Astrocyte of the spinal cord (primary cell): ENCODE measurements at regions not wholly inside any gene's neighbourhood (a gene's known extent, or its start where the extent isn't known, plus 50 kb on each side); places are given as distances from the start of the nearest gene placed in this dataset.

Experiments used
- DNase-seq: peaks from one replicate; pipeline ENCODE4 v3.0.0; 2011; ENCODE audit warnings: low read depth, low spot score
- H3K4me3 ChIP-seq: 2 replicates; pipeline ENCODE4 v1.5.1; 2011; ENCODE audit warnings: low read depth, mild to moderate bottlenecking, low read length, moderate library complexity
- CTCF ChIP-seq: IDR thresholded peaks from 2 replicates; pipeline ENCODE4 v1.5.1; 2012; ENCODE audit warnings: low read depth, mild to moderate bottlenecking, low read length, inconsistent platforms
- in situ Hi-C: cut with HindIII; loops from 2 replicates; pipeline ENCODE4 v1.10.0; 2017; ENCODE audit warnings: low sequenced_read_pairs

- no peak for DNase-seq
- no peak overlapping the region for H3K4me3 ChIP-seq
- no peak for TF ChIP-seq CTCF
- in situ Hi-C loops = no loop called here
These were observed 384.5 kb upstream of the C1orf87 start for GRCh38 chr1:60458111-60458510.

GRCh38 chr1:60449876-60450275 lies 376.3 kb upstream of the C1orf87 start:
- no peak for TF ChIP-seq CTCF
- in situ Hi-C loops = no loop called here
- DNase-seq = no peak
- no peak overlapping the region for H3K4me3 ChIP-seq

- in situ Hi-C loops = no loop called here
- no peak overlapping the region for H3K4me3 ChIP-seq
- TF ChIP-seq CTCF = no peak
- no peak for DNase-seq
These were observed 375.3 kb upstream of the C1orf87 start for GRCh38 chr1:60448850-60449249.

GRCh38 chr1:60444680-60445079 lies 371.1 kb upstream of the C1orf87 start:
- no peak overlapping the region for H3K4me3 ChIP-seq
- in situ Hi-C loops = no loop called here
- no peak for TF ChIP-seq CTCF
- DNase-seq = no peak

DNA sequence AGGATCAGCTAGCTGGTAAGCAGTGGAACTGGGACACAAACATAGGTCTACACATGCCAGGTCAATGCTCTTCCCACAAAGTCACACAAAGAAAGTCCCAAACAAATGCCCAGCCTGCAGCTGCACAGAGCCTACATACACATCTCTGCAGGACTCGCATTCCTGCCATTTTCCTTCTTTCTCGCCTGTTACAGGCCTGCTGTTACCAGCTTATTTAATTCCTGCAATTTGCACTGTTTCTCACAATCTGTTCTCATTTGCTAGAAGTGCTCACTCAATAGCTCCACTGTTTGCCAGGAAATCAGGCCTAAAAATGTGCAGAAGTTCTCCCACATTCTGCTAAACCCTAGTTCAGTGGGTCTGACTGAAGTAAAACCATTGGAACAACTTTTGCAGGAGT lies 362.6 kb upstream of the C1orf87 start:
- TF ChIP-seq CTCF = no peak
- DNase-seq = no peak
- no peak overlapping the region for H3K4me3 ChIP-seq
- in situ Hi-C loops = no loop called here

DNA sequence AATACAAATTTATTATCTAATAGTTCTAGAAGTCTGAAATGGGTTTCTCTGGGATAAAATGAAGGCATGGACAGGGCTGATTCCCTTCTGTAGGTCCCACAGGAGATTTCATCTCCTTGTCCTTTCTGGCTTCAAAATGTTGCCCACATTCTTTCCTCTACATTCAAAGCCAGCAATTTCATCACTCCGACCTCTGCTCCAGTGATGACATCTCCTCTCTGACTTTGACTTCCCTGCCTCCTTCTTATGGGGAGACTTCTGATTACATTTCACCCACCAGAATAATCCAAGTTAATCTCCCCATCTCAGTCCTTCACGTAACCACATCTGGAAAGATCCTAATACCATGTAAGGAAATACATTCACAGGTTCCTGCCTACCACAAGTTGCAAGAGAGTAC lies 358.0 kb upstream of the C1orf87 start:
- TF ChIP-seq CTCF = no peak
- H3K4me3 ChIP-seq = no peak overlapping the region
- DNase-seq = no peak
- in situ Hi-C loops = no loop called here

- TF ChIP-seq CTCF = no peak
- no peak for DNase-seq
- in situ Hi-C loops = no loop called here
- no peak overlapping the region for H3K4me3 ChIP-seq
These were observed 356.8 kb upstream of the C1orf87 start for GRCh38 chr1:60430375-60430774.
